GM21717 (cell line): ENCODE measurements at regions not wholly inside any gene's neighbourhood (a gene's known extent, or its start where the extent isn't known, plus 50 kb on each side); places are given as distances from the start of the nearest gene placed in this dataset.
"Not testable (repeated sequence)": the region's sequence is repeated elsewhere in the genome, so short reads cannot be mapped to it uniquely, and the experiment has no call there.

Experiments
- ATAC-seq: cut with Tn5 transposase; IDR thresholded peaks from one replicate; pipeline ENCODE4 v1.9.1; 2021; ENCODE audit warnings: mild to moderate bottlenecking, moderate library complexity; ENCODE audit not compliant: unreplicated experiment

- ATAC-seq, result no peak
These were observed 839.1 kb upstream of the SORCS1 start for GRCh38 chr10:108003576-108003975.

GRCh38 chr10:108003061-108003460 lies 838.6 kb upstream of the SORCS1 start:
- no peak for ATAC-seq

- no peak for ATAC-seq
These were observed 835.9 kb upstream of the SORCS1 start for GRCh38 chr10:108000365-108000764.

- ATAC-seq, result peak; percentile 82
These were observed 830.2 kb upstream of the SORCS1 start for GRCh38 chr10:107994621-107995270.

GRCh38 chr10:107986571-107986970 lies 822.1 kb upstream of the SORCS1 start:
- ATAC-seq, result no peak

GRCh38 chr10:107984581-107984980 lies 820.1 kb upstream of the SORCS1 start:
- ATAC-seq, result no peak

- ATAC-seq, result no peak
These were observed 819.6 kb upstream of the SORCS1 start for GRCh38 chr10:107984149-107984548.

- ATAC-seq, result no peak
These were observed 813.9 kb upstream of the SORCS1 start for GRCh38 chr10:107978455-107978854.

- ATAC-seq, result no peak
These were observed 807.5 kb upstream of the SORCS1 start for GRCh38 chr10:107971973-107972372.

- ATAC-seq, result no peak
These were observed 806.9 kb upstream of the SORCS1 start for GRCh38 chr10:107971411-107971810.

- no peak for ATAC-seq
These were observed 806.0 kb upstream of the SORCS1 start for GRCh38 chr10:107970512-107970911.

GRCh38 chr10:107969936-107970335 lies 805.4 kb upstream of the SORCS1 start:
- no peak for ATAC-seq

GRCh38 chr10:107966826-107967225 lies 802.3 kb upstream of the SORCS1 start:
- no peak for ATAC-seq

- ATAC-seq, result no peak
These were observed 788.4 kb upstream of the SORCS1 start for GRCh38 chr10:107952649-107953556.

- ATAC-seq, result not testable (repeated sequence)
These were observed 786.0 kb upstream of the SORCS1 start for GRCh38 chr10:107950411-107951062.

GRCh38 chr10:107942826-107943225 lies 778.3 kb upstream of the SORCS1 start:
- ATAC-seq, result no peak

GRCh38 chr10:107933076-107933475 lies 768.6 kb upstream of the SORCS1 start:
- no peak for ATAC-seq

GRCh38 chr10:107931808-107932207 lies 767.3 kb upstream of the SORCS1 start:
- ATAC-seq, result no peak

GRCh38 chr10:107930037-107930436 lies 765.5 kb upstream of the SORCS1 start:
- no peak for ATAC-seq

GRCh38 chr10:107924458-107924857 lies 760.0 kb upstream of the SORCS1 start:
- no peak for ATAC-seq

GRCh38 chr10:107919626-107920235 lies 755.2 kb upstream of the SORCS1 start:
- ATAC-seq, result no peak
